ENCODE measurements at regions not wholly inside any gene's neighbourhood (a gene's known extent, or its start where the extent isn't known, plus 50 kb on each side); places are given as distances from the start of the nearest gene placed in this dataset.

GRCh38 chr20:57025261-57025660 lies 241.2 kb downstream of the BMP7 start:
- POLR2A ChIA-PET, result interaction anchor here (1.7 kb wide), 1 partner anchor 11 kb away, joined by 3 read pairs; no protein-coding TSS in a partner anchor
- no peak for DNase-seq (ENCODE audit: extremely low spot score)
- TF ChIP-seq FOXK2 (IDR thresholded peaks at IDR 0.05) (no peak), BHLHE40 (IDR thresholded peaks at IDR 0.05; ENCODE audit: borderline replicate concordance) (no peak), HDGF (IDR thresholded peaks at IDR 0.05; ENCODE audit: borderline replicate concordance) (no peak), FOXA1 (IDR thresholded peaks at IDR 0.05) (no peak), ARNT (IDR thresholded peaks at IDR 0.05) (no peak), PKNOX1 (IDR thresholded peaks at IDR 0.05) (no peak), ELF4 (IDR thresholded peaks at IDR 0.05) (no peak), CTBP1 (IDR thresholded peaks at IDR 0.05; ENCODE audit: borderline replicate concordance) (no peak), ZNF384 (IDR thresholded peaks at IDR 0.05) (no peak), NFRKB (IDR thresholded peaks at IDR 0.05) (no peak), TARDBP (IDR thresholded peaks at IDR 0.05) (no peak)
- CTCF ChIA-PET, result no interaction called here

GRCh38 chr20:57025666-57026224 lies 240.7 kb downstream of the BMP7 start:
- no peak for DNase-seq (ENCODE audit: extremely low spot score)
- ChIA-PET CTCF (no interaction called here), POLR2A (interaction anchor here (1.7 kb wide), 1 partner anchor 11 kb away, joined by 3 read pairs; no protein-coding TSS in a partner anchor)
- TF ChIP-seq TARDBP (IDR thresholded peaks at IDR 0.05) (no peak), ELF4 (IDR thresholded peaks at IDR 0.05) (no peak), SUZ12 (IDR thresholded peaks at IDR 0.05) (no peak), BHLHE40 (IDR thresholded peaks at IDR 0.05; ENCODE audit: borderline replicate concordance) (no peak), PKNOX1 (IDR thresholded peaks at IDR 0.05) (no peak), ZNF384 (IDR thresholded peaks at IDR 0.05) (no peak), FOXK2 (IDR thresholded peaks at IDR 0.05) (no peak), LEF1 (IDR thresholded peaks at IDR 0.05; ENCODE audit: borderline replicate concordance) (no peak), FOXA1 (IDR thresholded peaks at IDR 0.05) (no peak), ARNT (IDR thresholded peaks at IDR 0.05) (no peak), HDGF (IDR thresholded peaks at IDR 0.05; ENCODE audit: borderline replicate concordance) (no peak), L3MBTL2 (conservative IDR thresholded peaks at IDR 0.05) (no peak), FOXM1 (IDR thresholded peaks at IDR 0.05; ENCODE audit: borderline replicate concordance) (no peak), SP1 (IDR thresholded peaks at IDR 0.05) (no peak), CTBP1 (IDR thresholded peaks at IDR 0.05; ENCODE audit: borderline replicate concordance) (no peak), NFRKB (IDR thresholded peaks at IDR 0.05) (no peak)

- ChIA-PET POLR2A (no interaction called here), CTCF (no interaction called here)
- no peak for DNase-seq (ENCODE audit: extremely low spot score)
- no peak for TF ChIP-seq PKNOX1 (IDR thresholded peaks at IDR 0.05)
- no peak for TF ChIP-seq LEF1 (IDR thresholded peaks at IDR 0.05; ENCODE audit: borderline replicate concordance)
- TF ChIP-seq HDGF (IDR thresholded peaks at IDR 0.05; ENCODE audit: borderline replicate concordance), result no peak
- TF ChIP-seq FOXM1 (IDR thresholded peaks at IDR 0.05; ENCODE audit: borderline replicate concordance), result no peak
- no peak for TF ChIP-seq ARNT (IDR thresholded peaks at IDR 0.05)
- no peak for TF ChIP-seq NFRKB (IDR thresholded peaks at IDR 0.05)
- TF ChIP-seq FOXA1 (IDR thresholded peaks at IDR 0.05), result no peak
- no peak for TF ChIP-seq CTBP1 (IDR thresholded peaks at IDR 0.05; ENCODE audit: borderline replicate concordance)
- no peak for TF ChIP-seq ELF4 (IDR thresholded peaks at IDR 0.05)
- no peak for TF ChIP-seq TARDBP (IDR thresholded peaks at IDR 0.05)
- TF ChIP-seq BHLHE40 (IDR thresholded peaks at IDR 0.05; ENCODE audit: borderline replicate concordance), result no peak
- no peak for TF ChIP-seq ZNF384 (IDR thresholded peaks at IDR 0.05)
- TF ChIP-seq L3MBTL2 (conservative IDR thresholded peaks at IDR 0.05), result no peak
- TF ChIP-seq SUZ12 (IDR thresholded peaks at IDR 0.05), result no peak
- no peak for TF ChIP-seq SP1 (IDR thresholded peaks at IDR 0.05)
- no peak for TF ChIP-seq FOXK2 (IDR thresholded peaks at IDR 0.05)
These were observed 238.7 kb downstream of the BMP7 start for GRCh38 chr20:57027777-57028176.

- no peak for TF ChIP-seq CTBP1 (IDR thresholded peaks at IDR 0.05; ENCODE audit: borderline replicate concordance)
- no peak for TF ChIP-seq ZNF384 (IDR thresholded peaks at IDR 0.05)
- no peak for TF ChIP-seq ELF4 (IDR thresholded peaks at IDR 0.05)
- no peak for TF ChIP-seq ARNT (IDR thresholded peaks at IDR 0.05)
- no peak for TF ChIP-seq FOXK2 (IDR thresholded peaks at IDR 0.05)
- TF ChIP-seq PKNOX1 (IDR thresholded peaks at IDR 0.05), result no peak
- no peak for TF ChIP-seq SUZ12 (IDR thresholded peaks at IDR 0.05)
- TF ChIP-seq LEF1 (IDR thresholded peaks at IDR 0.05; ENCODE audit: borderline replicate concordance), result no peak
- TF ChIP-seq FOXA1 (IDR thresholded peaks at IDR 0.05), result no peak
- no peak for TF ChIP-seq L3MBTL2 (conservative IDR thresholded peaks at IDR 0.05)
- no peak for DNase-seq (ENCODE audit: extremely low spot score)
- ChIA-PET POLR2A (no interaction called here), CTCF (no interaction called here)
These were observed 235.5 kb downstream of the BMP7 start for GRCh38 chr20:57030611-57031600.

GRCh38 chr20:57031867-57032355 lies 234.5 kb downstream of the BMP7 start:
- CTCF ChIA-PET, result no interaction called here
- no peak for TF ChIP-seq NFRKB (IDR thresholded peaks at IDR 0.05)
- TF ChIP-seq CTBP1 (IDR thresholded peaks at IDR 0.05; ENCODE audit: borderline replicate concordance), result no peak
- TF ChIP-seq FOXA1 (IDR thresholded peaks at IDR 0.05), result no peak
- no peak for TF ChIP-seq ELF4 (IDR thresholded peaks at IDR 0.05)
- TF ChIP-seq FOXM1 (IDR thresholded peaks at IDR 0.05; ENCODE audit: borderline replicate concordance), result no peak
- TF ChIP-seq HDGF (IDR thresholded peaks at IDR 0.05; ENCODE audit: borderline replicate concordance), result no peak
- TF ChIP-seq SUZ12 (IDR thresholded peaks at IDR 0.05), result no peak
- no peak for TF ChIP-seq FOXK2 (IDR thresholded peaks at IDR 0.05)
- TF ChIP-seq BHLHE40 (IDR thresholded peaks at IDR 0.05; ENCODE audit: borderline replicate concordance), result no peak
- no peak for DNase-seq (ENCODE audit: extremely low spot score)
- POLR2A ChIA-PET, result no interaction called here

Measured in HEK293T (cell line).